ENCODE measurements at regions not wholly inside any gene's neighbourhood (a gene's known extent, or its start where the extent isn't known, plus 50 kb on each side); places are given as distances from the start of the nearest gene placed in this dataset.

DNA sequence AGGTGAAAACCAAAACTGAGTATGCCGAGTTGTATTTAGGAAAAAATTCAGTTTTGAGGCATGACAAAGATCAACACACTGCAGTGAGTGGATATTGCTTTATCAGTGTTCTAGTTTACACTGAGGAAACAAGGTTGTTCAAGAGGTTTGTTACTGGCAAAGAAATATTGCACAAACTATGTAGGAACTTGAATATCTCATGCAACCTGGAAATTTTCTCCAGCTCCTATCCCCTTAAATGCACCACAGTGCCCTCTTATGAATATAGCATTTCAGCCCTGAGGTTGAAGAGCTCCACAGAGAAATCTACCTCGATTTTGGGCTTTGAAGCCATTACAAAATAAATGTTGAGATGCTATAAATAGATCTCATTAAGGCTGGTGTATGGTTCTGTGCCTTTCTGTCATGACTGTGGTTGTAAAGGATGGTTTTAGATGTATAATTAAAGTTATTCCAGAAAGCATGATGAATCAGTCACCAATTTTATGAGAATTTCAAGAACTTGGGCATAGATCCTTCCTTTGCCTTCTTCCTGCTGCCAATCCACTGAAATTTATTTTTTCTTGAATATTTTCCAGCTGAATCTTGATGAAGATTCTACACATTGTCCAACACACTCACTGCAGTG, 159.3 kb downstream of the SPATA31D1 start:
- no peak for DNase-seq (ENCODE audit: extremely low read depth in 1 of 11, low read depth in 9 of 11, low spot score in 4 of 11)

- DNase-seq (ENCODE audit: extremely low read depth in 1 of 11, low read depth in 9 of 11, low spot score in 4 of 11): no peak
Measured at GRCh38 chr9:82148426-82148810, 159.8 kb downstream of the SPATA31D1 start.

GRCh38 chr9:82148901-82149461, 160.4 kb downstream of the SPATA31D1 start:
- DNase-seq (ENCODE audit: extremely low read depth in 1 of 11, low read depth in 9 of 11, low spot score in 4 of 11): peak in 7 of 11 donors; percentile 20 to 30 (median 25)

GRCh38 chr9:82149501-82149946, 161.0 kb downstream of the SPATA31D1 start:
- DNase-seq (ENCODE audit: extremely low read depth in 1 of 11, low read depth in 9 of 11, low spot score in 4 of 11): peak in 1 of 11 donors; percentile 13

DNA sequence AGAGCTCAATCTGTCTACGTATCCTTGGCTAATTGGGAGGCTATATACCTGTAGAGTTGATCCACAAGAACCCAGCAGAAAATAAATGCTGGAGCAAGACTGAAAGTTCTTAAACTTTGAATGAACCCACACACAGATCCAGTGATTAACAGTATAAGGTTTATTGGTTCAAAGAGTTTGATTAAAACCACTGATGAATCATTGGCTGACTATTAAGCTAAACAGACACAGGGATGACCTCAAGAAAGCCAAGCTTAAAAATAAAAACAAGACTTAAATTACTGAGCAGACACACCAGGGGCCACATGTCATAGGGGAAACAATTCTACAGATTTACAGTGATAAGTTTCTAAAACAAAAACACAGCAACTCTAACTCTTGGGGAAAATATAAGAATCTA, 163.6 kb downstream of the SPATA31D1 start:
- DNase-seq (ENCODE audit: extremely low read depth in 1 of 11, low read depth in 9 of 11, low spot score in 4 of 11): no peak

- DNase-seq (ENCODE audit: extremely low read depth in 1 of 11, low read depth in 9 of 11, low spot score in 4 of 11): no peak
Measured at GRCh38 chr9:82153032-82153431, 164.5 kb downstream of the SPATA31D1 start.

DNA sequence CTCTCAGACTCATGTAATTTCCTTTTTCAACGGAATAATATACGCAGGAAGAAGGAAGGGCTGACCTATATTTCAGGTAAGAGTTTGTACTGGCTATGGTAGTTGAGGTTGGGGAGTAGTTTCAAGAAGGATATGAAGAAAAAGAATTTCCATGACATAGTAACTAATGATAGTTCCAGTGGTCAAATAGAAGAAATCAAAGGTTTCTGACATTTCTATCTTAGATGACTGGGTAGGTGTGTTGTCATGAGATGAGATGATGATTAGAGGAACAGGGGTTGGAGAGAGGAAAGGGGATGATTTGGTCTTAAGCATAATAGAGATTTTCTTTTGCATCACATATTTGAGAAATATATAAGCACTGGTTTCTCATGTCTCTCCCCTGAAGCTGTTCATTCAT, 166.0 kb downstream of the SPATA31D1 start:
- no peak for DNase-seq (ENCODE audit: extremely low read depth in 1 of 11, low read depth in 9 of 11, low spot score in 4 of 11)

- no peak for DNase-seq (ENCODE audit: extremely low read depth in 1 of 11, low read depth in 9 of 11, low spot score in 4 of 11)
Measured at GRCh38 chr9:82161876-82162275, 173.3 kb downstream of the SPATA31D1 start.

DNA sequence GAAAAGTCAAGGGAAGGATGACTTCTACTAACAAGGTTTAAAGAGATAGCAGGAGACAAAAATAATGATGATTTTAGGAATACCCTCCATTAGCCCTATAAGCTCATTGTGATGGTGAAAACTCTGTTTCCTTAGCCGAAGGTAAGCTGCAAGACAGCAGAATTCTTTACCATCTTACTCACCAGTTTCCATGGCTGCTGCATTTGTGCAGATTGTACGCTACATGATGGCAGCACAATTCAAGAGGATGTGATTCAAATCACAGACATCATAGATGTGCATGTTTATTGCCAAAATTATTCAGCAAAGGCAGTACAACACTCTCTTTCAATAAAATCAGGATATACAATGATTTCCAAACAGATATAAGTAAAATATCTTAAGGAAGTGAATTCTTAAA, 175.6 kb downstream of the SPATA31D1 start:
- DNase-seq (ENCODE audit: extremely low read depth in 1 of 11, low read depth in 9 of 11, low spot score in 4 of 11): no peak

- DNase-seq (ENCODE audit: extremely low read depth in 1 of 11, low read depth in 9 of 11, low spot score in 4 of 11): no peak
Measured at GRCh38 chr9:82167296-82167695, 178.7 kb downstream of the SPATA31D1 start.

DNA sequence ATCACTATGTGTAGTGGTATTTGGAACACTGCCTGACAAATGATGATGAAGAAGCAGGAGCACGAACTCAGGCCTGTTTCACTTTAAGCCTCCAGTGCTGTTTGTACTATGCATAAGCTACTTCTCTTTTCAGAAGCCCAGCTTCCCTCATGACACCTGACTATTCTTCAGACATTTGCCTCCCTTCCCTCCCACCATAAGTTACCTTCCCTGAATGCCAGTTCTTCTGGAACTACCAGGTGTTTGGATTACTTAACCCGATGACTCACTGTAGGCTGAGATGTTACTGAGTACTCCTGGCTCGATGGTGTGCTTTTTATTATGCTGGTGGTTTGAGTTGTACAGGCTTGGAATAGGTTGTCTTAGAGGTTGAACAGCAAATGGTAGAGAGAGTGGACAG, 180.0 kb downstream of the SPATA31D1 start:
- no peak for DNase-seq (ENCODE audit: extremely low read depth in 1 of 11, low read depth in 9 of 11, low spot score in 4 of 11)

DNA sequence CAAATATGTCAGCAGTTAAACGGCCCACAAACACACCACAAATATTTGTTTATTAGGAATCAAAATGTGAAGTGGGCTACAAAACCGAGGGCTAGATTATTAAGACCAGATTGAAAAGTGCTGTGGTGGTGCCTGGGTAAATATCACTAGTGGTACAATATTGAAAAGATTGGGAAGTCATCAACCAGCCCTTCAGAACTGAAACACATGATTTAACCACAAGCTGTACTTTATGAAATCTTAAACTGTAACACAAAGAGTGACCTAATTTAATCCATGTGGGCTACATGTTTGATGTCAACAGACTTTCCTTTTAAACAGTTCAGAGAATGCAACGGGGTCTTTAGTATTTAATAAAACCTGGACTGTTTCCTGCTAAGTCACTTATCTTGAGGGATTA, 182.3 kb downstream of the SPATA31D1 start:
- no peak for DNase-seq (ENCODE audit: extremely low read depth in 1 of 11, low read depth in 9 of 11, low spot score in 4 of 11)

DNA sequence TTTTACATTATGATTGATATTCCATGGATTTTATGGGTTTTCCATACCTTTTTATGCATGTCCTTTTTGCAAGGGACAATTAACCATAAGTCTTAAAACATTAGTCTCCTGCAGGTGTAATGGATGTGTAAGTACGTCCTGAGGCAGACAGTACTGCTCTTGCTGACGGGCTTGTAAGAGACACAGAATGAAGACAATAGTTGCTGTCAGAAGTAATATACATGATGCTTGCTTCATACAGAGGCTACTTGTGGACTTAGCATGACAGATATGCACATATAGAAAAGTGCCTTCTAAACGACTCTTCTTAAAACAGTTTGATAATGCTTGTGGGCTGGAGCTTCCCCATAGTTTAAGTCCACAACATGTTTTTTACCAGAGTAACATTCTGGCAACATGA, 182.7 kb downstream of the SPATA31D1 start:
- no peak for DNase-seq (ENCODE audit: extremely low read depth in 1 of 11, low read depth in 9 of 11, low spot score in 4 of 11)

GRCh38 chr9:82180711-82181110, 192.1 kb downstream of the SPATA31D1 start:
- no peak for DNase-seq (ENCODE audit: extremely low read depth in 1 of 11, low read depth in 9 of 11, low spot score in 4 of 11)

GRCh38 chr9:82183181-82183860, 194.7 kb downstream of the SPATA31D1 start:
- no peak for DNase-seq (ENCODE audit: extremely low read depth in 1 of 11, low read depth in 9 of 11, low spot score in 4 of 11)

- no peak for DNase-seq (ENCODE audit: extremely low read depth in 1 of 11, low read depth in 9 of 11, low spot score in 4 of 11)
Measured at GRCh38 chr9:82184524-82184923, 196.0 kb downstream of the SPATA31D1 start.

DNA sequence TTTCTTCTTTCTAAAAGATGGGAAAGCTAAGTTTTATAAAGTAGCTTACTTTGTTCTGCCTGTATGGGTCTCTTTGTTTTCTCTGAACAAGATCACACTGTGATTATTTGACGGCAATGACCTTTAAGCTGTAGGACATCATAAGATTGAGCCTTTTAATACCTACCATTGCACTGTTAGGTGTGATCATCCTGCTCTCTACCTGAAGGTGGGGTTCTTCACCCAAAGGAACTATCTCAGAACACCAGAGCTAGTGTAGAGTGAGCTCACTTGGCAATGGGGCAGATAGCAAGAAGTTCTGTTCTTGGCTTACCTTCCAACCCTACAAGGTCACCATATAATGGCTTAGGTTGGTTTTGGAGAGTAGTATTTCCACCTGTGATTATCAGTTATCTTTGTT, 200.2 kb downstream of the SPATA31D1 start:
- no peak for DNase-seq (ENCODE audit: extremely low read depth in 1 of 11, low read depth in 9 of 11, low spot score in 4 of 11)

DNA sequence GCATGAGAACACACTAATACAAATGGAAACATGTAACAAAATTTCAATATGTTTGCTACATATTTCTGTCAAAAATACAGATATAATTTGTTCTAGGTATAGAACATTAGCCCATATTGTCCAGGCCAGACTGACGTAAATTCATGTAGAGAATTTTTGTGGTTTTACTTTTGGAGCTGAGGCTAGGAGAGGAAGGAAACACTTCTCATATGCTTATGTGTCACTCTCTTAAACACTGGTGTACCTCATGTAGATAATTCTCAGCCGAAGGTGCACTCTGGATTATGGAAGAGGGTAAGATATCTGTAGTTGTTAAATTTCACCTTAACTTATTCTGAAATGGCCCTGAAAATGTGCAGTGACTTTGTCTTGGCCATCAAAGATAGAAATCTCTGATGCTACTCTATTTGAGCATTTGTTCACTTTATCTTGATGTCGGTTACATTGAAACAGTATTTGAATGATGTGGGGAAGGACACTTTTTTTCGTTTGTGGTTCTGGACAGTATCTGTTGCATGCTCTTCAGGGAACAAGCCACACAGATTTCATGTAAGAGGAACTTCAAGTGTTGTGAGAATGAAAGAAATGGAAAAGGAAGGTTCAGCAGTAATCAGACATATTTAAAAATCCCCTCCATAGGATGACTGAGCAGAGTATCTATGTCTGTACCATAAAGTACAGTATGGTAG, 202.7 kb downstream of the SPATA31D1 start:
- no peak for DNase-seq (ENCODE audit: extremely low read depth in 1 of 11, low read depth in 9 of 11, low spot score in 4 of 11)

- DNase-seq (ENCODE audit: extremely low read depth in 1 of 11, low read depth in 9 of 11, low spot score in 4 of 11): no peak
Measured at GRCh38 chr9:82192211-82192610, 203.6 kb downstream of the SPATA31D1 start.
